ENCODE measurements at regions not wholly inside any gene's neighbourhood (a gene's known extent, or its start where the extent isn't known, plus 50 kb on each side); places are given as distances from the start of the nearest gene placed in this dataset.

- TF ChIP-seq, protein P1, sequence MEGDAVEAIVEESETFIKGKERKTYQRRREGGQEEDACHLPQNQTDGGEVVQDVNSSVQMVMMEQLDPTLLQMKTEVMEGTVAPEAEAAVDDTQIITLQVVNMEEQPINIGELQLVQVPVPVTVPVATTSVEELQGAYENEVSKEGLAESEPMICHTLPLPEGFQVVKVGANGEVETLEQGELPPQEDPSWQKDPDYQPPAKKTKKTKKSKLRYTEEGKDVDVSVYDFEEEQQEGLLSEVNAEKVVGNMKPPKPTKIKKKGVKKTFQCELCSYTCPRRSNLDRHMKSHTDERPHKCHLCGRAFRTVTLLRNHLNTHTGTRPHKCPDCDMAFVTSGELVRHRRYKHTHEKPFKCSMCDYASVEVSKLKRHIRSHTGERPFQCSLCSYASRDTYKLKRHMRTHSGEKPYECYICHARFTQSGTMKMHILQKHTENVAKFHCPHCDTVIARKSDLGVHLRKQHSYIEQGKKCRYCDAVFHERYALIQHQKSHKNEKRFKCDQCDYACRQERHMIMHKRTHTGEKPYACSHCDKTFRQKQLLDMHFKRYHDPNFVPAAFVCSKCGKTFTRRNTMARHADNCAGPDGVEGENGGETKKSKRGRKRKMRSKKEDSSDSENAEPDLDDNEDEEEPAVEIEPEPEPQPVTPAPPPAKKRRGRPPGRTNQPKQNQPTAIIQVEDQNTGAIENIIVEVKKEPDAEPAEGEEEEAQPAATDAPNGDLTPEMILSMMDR (IDR thresholded peaks at IDR 0.05; ENCODE audit: low read length) = no peak
- no peak for TF ChIP-seq EZH2 (optimal IDR thresholded peaks at IDR 0.05; ENCODE audit: low read depth, low read length)
Observed at GRCh38 chr13:86569119-86569518, 769.9 kb upstream of the SLITRK6 start.

Measured in MM.1S (cell line).